DMS79 treated with DMSO at 0.1 percent for 48 hours (cell line): ENCODE measurements at regions not wholly inside any gene's neighbourhood (a gene's known extent, or its start where the extent isn't known, plus 50 kb on each side); places are given as distances from the start of the nearest gene placed in this dataset.

ENCODE experiments used
- DNase-seq: peaks from one replicate; lab custom pipeline; 2025; lab: John Stamatoyannopoulos, UW

- DNase-seq, result no peak
Observed at GRCh38 chr5:116695681-116696080, 121.1 kb upstream of the SEMA6A start.

GRCh38 chr5:116686438-116686837 is 111.8 kb upstream of the SEMA6A start:
- no peak for DNase-seq

DNA sequence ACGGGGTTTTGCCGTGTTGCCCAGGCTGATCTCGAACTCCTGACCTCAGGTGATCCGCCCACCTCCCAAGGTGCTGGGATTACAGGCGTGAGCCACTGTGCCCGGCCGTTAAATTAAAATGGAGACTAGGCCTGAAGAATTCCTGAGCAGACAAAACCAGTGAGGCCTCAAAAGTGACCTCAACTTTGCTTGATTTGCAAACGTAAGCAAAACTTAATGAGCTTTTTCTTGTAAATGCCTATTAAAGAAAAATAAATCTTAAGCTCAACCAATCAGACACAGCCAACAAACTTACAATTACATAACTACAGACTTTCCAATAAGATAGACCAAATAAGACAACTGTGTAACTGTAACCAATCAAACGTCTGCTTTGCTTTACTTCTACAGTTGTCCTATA is 111.3 kb upstream of the SEMA6A start:
- DNase-seq, result no peak

GRCh38 chr5:116685069-116685468 is 110.4 kb upstream of the SEMA6A start:
- no peak for DNase-seq

GRCh38 chr5:116681334-116682013 is 106.9 kb upstream of the SEMA6A start:
- no peak for DNase-seq

- DNase-seq, result no peak
Observed at GRCh38 chr5:116675626-116675910, 100.9 kb upstream of the SEMA6A start.

- DNase-seq, result no peak
Observed at GRCh38 chr5:116674881-116675625, 100.4 kb upstream of the SEMA6A start.

GRCh38 chr5:116673453-116673852 is 98.8 kb upstream of the SEMA6A start:
- no peak for DNase-seq

DNA sequence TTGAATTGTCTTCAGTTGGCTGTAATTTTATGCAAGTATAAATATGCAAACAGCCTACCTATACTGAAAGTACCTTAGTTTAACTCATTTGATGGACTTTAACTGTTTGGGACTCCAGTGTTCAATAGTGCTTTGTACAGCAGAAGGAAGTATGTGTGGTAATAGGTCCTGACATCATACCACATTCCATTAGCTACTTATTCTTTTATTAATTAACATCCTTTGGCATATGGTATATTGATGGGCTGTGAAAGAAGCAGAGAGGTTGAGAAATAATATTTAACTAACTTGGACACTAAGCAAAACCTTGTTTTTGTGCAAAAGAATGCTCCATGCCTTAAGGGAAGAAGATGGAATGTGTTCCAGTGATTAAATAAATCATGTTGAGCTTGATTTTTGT is 97.6 kb upstream of the SEMA6A start:
- no peak for DNase-seq

DNA sequence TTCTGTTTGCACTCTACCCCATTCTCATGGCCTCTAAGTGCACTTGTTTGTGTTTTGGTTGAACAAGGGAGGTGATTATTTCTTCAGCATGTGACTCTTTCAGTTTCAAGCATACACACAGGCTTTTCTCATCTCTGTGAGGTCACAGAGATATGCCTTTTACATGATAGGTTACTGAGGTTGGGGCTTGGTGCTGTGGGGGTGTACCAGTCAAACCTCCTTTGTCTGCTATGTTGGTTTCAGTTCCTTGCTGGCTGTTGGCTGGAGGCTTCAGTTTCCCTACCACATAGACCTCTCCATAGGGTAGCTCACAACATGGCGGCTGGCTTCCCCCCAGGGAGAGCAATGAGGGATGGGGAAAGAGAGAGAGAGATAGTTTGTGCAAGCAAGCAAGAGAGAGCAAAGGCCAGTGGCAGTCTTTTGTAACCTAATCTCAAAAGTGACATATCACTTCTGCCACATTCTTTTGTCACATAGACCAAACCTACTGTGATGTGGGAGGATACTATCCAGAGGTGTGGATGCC is 96.7 kb upstream of the SEMA6A start:
- no peak for DNase-seq

DNA sequence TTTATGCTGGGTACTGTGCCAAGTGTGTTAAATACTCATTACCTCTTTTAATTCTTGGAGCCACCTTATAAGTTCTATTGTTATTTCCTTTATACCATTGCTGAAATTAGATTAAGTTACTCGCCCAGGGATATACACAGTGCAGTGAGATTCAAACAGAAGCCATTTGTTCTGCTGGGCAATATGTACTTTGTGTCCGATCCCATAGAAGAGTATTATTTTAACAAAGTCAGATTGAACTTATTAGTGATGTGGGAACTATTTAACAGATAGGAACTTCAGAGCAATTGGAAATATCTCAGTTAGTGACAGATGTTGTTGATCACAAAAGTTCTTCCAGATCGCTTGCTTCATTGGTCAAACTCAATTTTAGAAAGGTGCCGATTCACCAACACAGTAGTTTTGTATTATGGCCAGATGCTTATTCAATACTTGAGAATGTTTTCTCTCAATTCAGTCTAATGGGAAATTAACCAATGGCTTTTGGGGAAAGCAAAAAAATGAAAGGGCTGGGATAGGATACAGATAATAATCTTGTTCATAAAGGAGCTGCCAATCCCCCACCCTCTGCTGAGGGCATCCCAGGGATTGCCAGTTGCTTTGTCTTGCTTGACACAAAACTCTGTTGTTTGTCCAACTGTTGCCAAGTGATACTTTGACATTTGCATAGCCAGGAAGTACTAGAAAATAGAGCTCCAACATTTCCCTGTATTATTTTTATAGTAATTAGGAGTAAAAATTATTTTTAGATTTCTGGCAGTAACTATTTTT is 94.8 kb upstream of the SEMA6A start:
- no peak for DNase-seq

GRCh38 chr5:116668390-116668789 is 93.8 kb upstream of the SEMA6A start:
- DNase-seq, result no peak

- no peak for DNase-seq
Observed at GRCh38 chr5:116666901-116667300, 92.3 kb upstream of the SEMA6A start.

- no peak for DNase-seq
Observed at GRCh38 chr5:116664988-116665387, 90.4 kb upstream of the SEMA6A start.

- DNase-seq, result no peak
Observed at GRCh38 chr5:116663081-116663480, 88.5 kb upstream of the SEMA6A start.

- no peak for DNase-seq
Observed at GRCh38 chr5:116661419-116661818, 86.8 kb upstream of the SEMA6A start.

DNA sequence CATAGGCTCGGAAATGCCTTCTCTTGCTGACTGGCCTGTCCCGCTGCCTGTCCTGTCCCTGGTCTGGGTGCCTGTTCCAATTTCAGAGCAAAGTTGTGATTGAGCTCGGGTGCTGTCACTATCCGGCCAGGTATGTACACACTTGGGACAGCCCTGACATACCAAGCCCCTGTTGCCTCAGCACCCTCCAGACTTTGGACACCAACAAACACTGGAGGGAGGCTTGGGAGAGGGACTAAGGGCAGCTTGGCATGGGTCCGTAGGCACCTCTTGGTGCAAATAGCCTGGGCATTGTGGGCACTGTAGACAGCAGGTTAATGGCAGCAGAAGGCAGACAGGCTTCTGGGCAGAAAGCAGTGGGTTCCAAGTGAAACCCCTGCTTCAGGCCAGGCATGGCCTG is 86.3 kb upstream of the SEMA6A start:
- no peak for DNase-seq

- no peak for DNase-seq
Observed at GRCh38 chr5:116658830-116659229, 84.2 kb upstream of the SEMA6A start.

DNA sequence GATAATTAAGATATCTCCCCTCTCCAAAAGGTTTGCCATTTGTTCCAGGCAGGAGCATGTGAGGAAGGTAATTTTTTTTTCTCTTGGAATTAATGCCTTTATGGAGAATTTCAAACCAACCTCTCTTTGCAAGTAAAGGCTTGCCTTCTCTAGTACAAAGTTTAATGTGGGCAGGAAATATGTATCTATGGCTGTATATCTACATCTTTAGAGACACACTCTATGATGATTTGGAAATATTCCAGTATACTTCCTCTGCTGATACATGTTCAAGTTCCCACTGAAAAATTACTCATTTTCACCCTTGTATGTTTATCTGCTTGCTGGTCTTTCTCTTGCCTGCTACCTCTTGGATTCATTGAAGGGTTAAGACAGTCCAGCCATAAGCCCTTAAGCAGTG is 83.5 kb upstream of the SEMA6A start:
- no peak for DNase-seq

DNA sequence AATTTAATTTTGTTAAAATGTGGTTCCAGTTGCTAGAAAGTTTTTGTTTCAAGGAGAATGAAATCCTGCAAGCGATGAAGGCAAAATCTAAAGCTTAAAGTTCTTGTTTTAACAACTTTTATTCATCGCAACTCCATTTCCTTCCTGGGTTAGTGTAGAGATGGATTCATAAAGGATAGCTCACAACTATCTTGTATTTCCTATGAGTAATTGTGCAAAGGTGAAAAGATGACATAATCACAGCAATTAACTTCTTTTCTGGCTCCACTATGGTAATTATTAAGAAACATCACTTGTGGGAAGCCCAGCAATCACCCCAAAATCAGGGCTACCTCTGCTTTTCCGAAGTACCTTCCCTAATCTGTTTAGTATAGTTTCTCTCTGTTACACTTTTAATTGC is 80.8 kb upstream of the SEMA6A start:
- no peak for DNase-seq

- no peak for DNase-seq
Observed at GRCh38 chr5:116654925-116655324, 80.3 kb upstream of the SEMA6A start.

GRCh38 chr5:116652903-116653302 is 78.3 kb upstream of the SEMA6A start:
- no peak for DNase-seq

DNA sequence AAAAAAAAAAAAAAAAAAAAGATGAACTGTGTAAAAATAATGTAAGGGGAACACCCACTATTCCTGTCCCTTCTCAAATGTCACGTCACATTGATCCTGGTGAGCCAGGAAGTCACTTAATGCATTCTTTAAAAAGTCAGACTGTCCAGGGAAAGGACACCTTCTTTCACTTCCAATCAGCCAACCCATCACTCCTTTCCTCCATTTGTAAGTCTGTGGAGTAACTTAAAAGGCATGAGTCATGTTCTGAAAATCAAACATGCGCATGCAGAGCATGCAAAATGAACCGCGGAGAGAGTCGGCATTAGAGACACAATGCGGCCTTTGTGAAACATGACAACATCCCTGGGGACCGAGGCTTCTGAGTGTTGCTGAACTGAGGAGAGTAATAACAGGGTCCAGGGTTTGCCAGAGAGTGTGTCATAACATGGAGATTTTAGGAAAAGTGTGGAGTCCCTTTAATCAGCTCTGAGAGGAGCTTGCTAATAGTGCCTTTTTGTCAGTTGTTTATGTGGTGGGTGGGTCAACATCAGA is 77.6 kb upstream of the SEMA6A start:
- no peak for DNase-seq
